Fibroblast of villous mesenchyme (primary cell): ENCODE measurements at regions not wholly inside any gene's neighbourhood (a gene's known extent, or its start where the extent isn't known, plus 50 kb on each side); places are given as distances from the start of the nearest gene placed in this dataset.

Experiments
- DNase-seq: peaks from one replicate; pipeline ENCODE4 v3.0.0-alpha.2; 2010; ENCODE audit warnings: low read depth
- H3K4me3 ChIP-seq: 2 replicates; pipeline ENCODE4 v1.5.1; 2011; ENCODE audit warnings: low read depth, mild to moderate bottlenecking, low read length
- CTCF ChIP-seq: IDR thresholded peaks from 2 replicates; pipeline ENCODE4 v1.5.1; 2012; ENCODE audit warnings: low read depth, mild to moderate bottlenecking, low read length; ENCODE audit not compliant: insufficient read depth

- H3K4me3 ChIP-seq, result no peak overlapping the region
- TF ChIP-seq CTCF, result no peak
- peak; percentile 14 for DNase-seq
Measured at GRCh38 chr6:153729189-153729588, 309.9 kb upstream of the OPRM1 start.

- TF ChIP-seq CTCF, result no peak
- peak; percentile 71 for DNase-seq
- no peak overlapping the region for H3K4me3 ChIP-seq
Measured at GRCh38 chr6:153727885-153728284, 311.2 kb upstream of the OPRM1 start.

GRCh38 chr6:153725456-153725855 is 313.6 kb upstream of the OPRM1 start:
- TF ChIP-seq CTCF, result no peak
- DNase-seq, result peak; percentile 4
- H3K4me3 ChIP-seq, result no peak overlapping the region

- no peak overlapping the region for H3K4me3 ChIP-seq
- TF ChIP-seq CTCF, result no peak
- no peak for DNase-seq
Measured at GRCh38 chr6:153720732-153721131, 318.3 kb upstream of the OPRM1 start.

GRCh38 chr6:153705429-153705828 is 333.6 kb upstream of the OPRM1 start:
- H3K4me3 ChIP-seq, result no peak overlapping the region
- TF ChIP-seq CTCF, result no peak
- no peak for DNase-seq

- TF ChIP-seq CTCF, result no peak
- peak; percentile 80 for DNase-seq
- H3K4me3 ChIP-seq, result no peak overlapping the region
Measured at GRCh38 chr6:153702671-153703070, 336.4 kb upstream of the OPRM1 start.

GRCh38 chr6:153698637-153699036 is 340.4 kb upstream of the OPRM1 start:
- H3K4me3 ChIP-seq, result no peak overlapping the region
- no peak for TF ChIP-seq CTCF
- no peak for DNase-seq
